GM23338 (cell line): ENCODE measurements at regions not wholly inside any gene's neighbourhood (a gene's known extent, or its start where the extent isn't known, plus 50 kb on each side); places are given as distances from the start of the nearest gene placed in this dataset.
A peak's percentile ranks its signal among the peaks of the same experiment; 100 is the strongest.

ENCODE experiments used
- ATAC-seq: fragments of 200-7000 bp; cut with Tn5 transposase; 3 replicates; pipeline ENCODE4 v1.9.1; 2020
- DNase-seq: peaks from one replicate; pipeline ENCODE4 v3.0.0-alpha.2; 2015; ENCODE audit warnings: low spot score
- H2AFZ ChIP-seq: fragments of 200-600 bp; sonication (generic); 2 replicates; pipeline ENCODE4 v1.8.0; 2016; ENCODE audit warnings: antibody characterized with exemption, mild to moderate bottlenecking, moderate library complexity
- H3F3A ChIP-seq: fragments of 200-600 bp; sonication (generic); replicated peaks from 2 replicates; pipeline ENCODE4 v1.8.0; 2017; ENCODE audit warnings: antibody characterized with exemption, mixed run types, low read depth
- H3K27ac ChIP-seq: fragments of 200-600 bp; sonication (generic); 2 replicates; pipeline ENCODE4 v1.6.1; 2016; ENCODE audit warnings: low read depth
- H3K27me3 ChIP-seq: fragments of 200-600 bp; sonication (generic); 2 replicates; pipeline ENCODE4 v1.8.0; 2016; ENCODE audit warnings: mild to moderate bottlenecking, mixed run types, moderate library complexity; ENCODE audit not compliant: insufficient read depth
- H3K36me3 ChIP-seq: fragments of 200-600 bp; sonication (generic); 2 replicates; pipeline ENCODE4 v1.8.0; 2016; ENCODE audit warnings: mild to moderate bottlenecking; ENCODE audit not compliant: insufficient read depth
- H3K4me1 ChIP-seq: fragments of 200-600 bp; sonication (generic); 2 replicates; pipeline ENCODE4 v1.8.0; 2016; ENCODE audit warnings: mild to moderate bottlenecking, moderate library complexity; ENCODE audit not compliant: insufficient read depth
- H3K4me2 ChIP-seq: fragments of 200-600 bp; sonication (generic); 2 replicates; pipeline ENCODE4 v1.7.1; 2017; ENCODE audit warnings: mixed run types
- H3K4me3 ChIP-seq: fragments of 200-600 bp; sonication (generic); 2 replicates; pipeline ENCODE4 v1.6.1; 2016; ENCODE audit warnings: mixed run types
- H3K79me2 ChIP-seq: fragments of 200-600 bp; sonication (generic); replicated peaks from 2 replicates; pipeline ENCODE4 v1.8.0; 2017; ENCODE audit warnings: mild to moderate bottlenecking; ENCODE audit not compliant: insufficient read depth
- H3K9me2 ChIP-seq: fragments of 200-600 bp; sonication (generic); 2 replicates; pipeline ENCODE4 v1.8.0; 2017; ENCODE audit not compliant: insufficient read depth
- H4K20me1 ChIP-seq: fragments of 200-600 bp; sonication (generic); replicated peaks from 2 replicates; pipeline ENCODE4 v1.8.0; 2017; ENCODE audit warnings: mild to moderate bottlenecking; ENCODE audit not compliant: insufficient read depth
- H3K27ac Mint-ChIP-seq: 2 replicates; pipeline ENCODE4 v1.8.0; 2020; ENCODE audit warnings: inconsistent platforms, mild to moderate bottlenecking, moderate library complexity, mixed read lengths
- H3K27me3 Mint-ChIP-seq: 3 replicates; pipeline ENCODE4 v1.8.0; 2022; ENCODE audit warnings: low read depth, mild to moderate bottlenecking, moderate library complexity, mixed read lengths, inconsistent platforms; ENCODE audit not compliant: insufficient read depth, poor library complexity
- H3K36me3 Mint-ChIP-seq: 3 replicates; pipeline ENCODE4 v1.8.0; 2021; ENCODE audit warnings: low read depth, mild to moderate bottlenecking, inconsistent platforms, moderate library complexity, mixed read lengths
- H3K4me1 Mint-ChIP-seq: 3 replicates; pipeline ENCODE4 v1.8.0; 2020; ENCODE audit warnings: mild to moderate bottlenecking, inconsistent platforms, mixed read lengths
- H3K4me3 Mint-ChIP-seq: 3 replicates; pipeline ENCODE4 v1.8.0; 2021; ENCODE audit warnings: moderate library complexity, mild to moderate bottlenecking, inconsistent platforms, mixed read lengths
- H3K9me3 Mint-ChIP-seq: 3 replicates; pipeline ENCODE4 v1.8.0; 2020; ENCODE audit warnings: moderate library complexity, mild to moderate bottlenecking, inconsistent platforms, mixed read lengths
- CREB1 ChIP-seq: fragments of 250-450 bp; sonication (Bioruptor Pico); IDR thresholded peaks from 2 replicates; pipeline ENCODE4 v1.5.0; 2020; ENCODE audit warnings: low read depth, mild to moderate bottlenecking, moderate library complexity
- CTCF ChIP-seq, 2 experiments: fragments of 200-600 bp in 1 of 2; sonication (generic) in 1 of 2; conservative IDR thresholded peaks; 2 replicates each; pipeline versions ENCODE4 v1.5.1 to v1.6.1; 2016 to 2017; ENCODE audit warnings: antibody characterized with exemption in 2 of 2, low read depth in 2 of 2, mild to moderate bottlenecking in 2 of 2, moderate library complexity in 1 of 2
- EZH2phosphoT487 ChIP-seq: fragments of 200-600 bp; sonication (generic); IDR thresholded peaks from one replicate; pipeline ENCODE4 v1.8.1; 2018; ENCODE audit warnings: antibody characterized with exemption; ENCODE audit not compliant: unreplicated experiment
- ZNF331 ChIP-seq: fragments of 250-450 bp; sonication (Bioruptor Pico); IDR thresholded peaks from 2 replicates; pipeline ENCODE4 v1.5.0; 2020; ENCODE audit warnings: low read depth, mild to moderate bottlenecking, moderate library complexity
- ZNF462 ChIP-seq: fragments of 250-450 bp; sonication (Bioruptor Pico); IDR thresholded peaks from 2 replicates; pipeline ENCODE4 v1.5.0; 2020; ENCODE audit warnings: mild to moderate bottlenecking, moderate library complexity

DNA sequence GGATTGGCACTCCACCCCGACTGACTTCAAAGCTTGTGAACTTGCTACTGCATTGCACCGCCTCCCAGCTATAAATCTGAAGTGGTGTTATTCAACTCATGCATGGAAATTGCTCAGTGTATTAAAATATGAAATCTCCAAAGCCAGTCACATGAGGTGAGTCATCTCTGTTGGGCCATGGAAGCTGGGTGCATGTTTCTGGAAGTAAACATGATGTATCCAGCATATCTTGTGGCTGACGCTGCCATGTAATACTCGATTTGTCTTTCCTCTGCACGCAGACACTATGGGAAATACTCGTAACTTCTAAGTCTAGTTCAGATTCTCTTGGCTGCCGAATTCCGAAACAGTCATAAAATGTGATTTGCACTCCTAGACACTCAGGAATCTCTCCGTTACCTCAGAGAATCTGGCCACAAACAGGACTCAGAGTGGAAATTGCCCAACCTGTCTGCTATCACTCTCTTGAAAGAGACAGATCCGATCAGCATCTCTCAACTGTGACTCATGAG, 154.9 kb upstream of the MPPED2 start:
- peaks cover 3% of the 10 kb centered on the region; the same call in 1 of the 3 replicates for H3K36me3 Mint-ChIP-seq
- H3K27me3 ChIP-seq: no peaks in the 10 kb centered on the region
- no peaks in the 10 kb centered on the region for H4K20me1 ChIP-seq
- DNase-seq: no peak
- no peak overlapping the region for H3K4me3 Mint-ChIP-seq
- H3K4me1 ChIP-seq: 0 out of 2 replicates have a peak, but pooled peaks cover 5% of the 10 kb centered on the region
- H3F3A ChIP-seq: no peaks in the 10 kb centered on the region
- TF ChIP-seq CTCF (conservative IDR thresholded peaks at IDR 0.05; ENCODE audit: low read depth in 2 of 2) (no peak), EZH2phosphoT487 (no peak), ZNF331 (CRISPR knock-in tag) (no peak), CREB1 (CRISPR knock-in tag) (no peak), ZNF462 (CRISPR knock-in tag) (no peak)
- H3K27ac Mint-ChIP-seq: no peak overlapping the region
- H3K9me2 ChIP-seq: 0 out of 2 replicates have a peak, but pooled peaks cover 4% of the 10 kb centered on the region
- no peak overlapping the region for H3K4me2 ChIP-seq
- H3K4me3 ChIP-seq: no peak overlapping the region
- H3K9me3 Mint-ChIP-seq: peaks cover 4% of the 10 kb centered on the region; the same call in 1 of the 3 replicates
- H2AFZ ChIP-seq: peak overlapping the region; percentile 57; the same call in 1 of the 2 replicates
- no peaks in the 10 kb centered on the region for H3K79me2 ChIP-seq
- ATAC-seq: no peak
- H3K4me1 Mint-ChIP-seq: peaks cover 3% of the 10 kb centered on the region; the same call in 2 of the 3 replicates
- no peaks in the 10 kb centered on the region for H3K27me3 Mint-ChIP-seq
- H3K27ac ChIP-seq: no peak overlapping the region
- no peaks in the 10 kb centered on the region for H3K36me3 ChIP-seq
